H1 (cell line): ENCODE measurements at regions not wholly inside any gene's neighbourhood (a gene's known extent, or its start where the extent isn't known, plus 50 kb on each side); places are given as distances from the start of the nearest gene placed in this dataset.
A peak's percentile ranks its signal among the peaks of the same experiment; 100 is the strongest.

Experiments
- CTCF ChIA-PET: fragments of 300-600 bp; sonication (Branson Sonifier 250); formaldehyde crosslinking; loops from one replicate; lab custom pipeline; 2021; ENCODE audit not compliant: partially characterized antibody; lab: Charles Lee
- POLR2A ChIA-PET: fragments of 300-600 bp; sonication (Branson Sonifier 250); formaldehyde crosslinking; loops from one replicate; lab custom pipeline; 2021; ENCODE audit warnings: inconsistent platforms; ENCODE audit not compliant: partially characterized antibody; lab: Charles Lee
- DNase-seq, 2 experiments: peaks; one replicate each; pipeline versions ENCODE4 v3.0.0 to v3.0.0-alpha.2; 2010 to 2022; ENCODE audit warnings: low spot score in 2 of 2, low read depth in 1 of 2, mixed read lengths in 1 of 2
- FAIRE-seq: peaks from 2 replicates; lab custom pipeline; 2011; peaks lifted over from hg19 to GRCh38; lab: Jason Lieb, UNC
- H2AFZ ChIP-seq: 2 replicates; pipeline ENCODE4 v1.8.1; 2012; ENCODE audit warnings: low read length, inconsistent platforms
- H2AK5ac ChIP-seq: 2 replicates; pipeline ENCODE4 v1.6.1; 2013; ENCODE audit warnings: low read depth, low read length
- H2BK120ac ChIP-seq: replicated peaks from 2 replicates; pipeline ENCODE3; 2013; ENCODE audit warnings: low read depth, low read length, inconsistent platforms
- H2BK12ac ChIP-seq: 2 replicates; pipeline ENCODE4 v1.6.1; 2013; ENCODE audit warnings: low read depth, low read length
- H2BK15ac ChIP-seq: 2 replicates; pipeline ENCODE4 v1.6.1; 2013; ENCODE audit warnings: low read length
- H2BK20ac ChIP-seq: 2 replicates; pipeline ENCODE4 v1.6.1; 2013; ENCODE audit warnings: low read length
- H2BK5ac ChIP-seq: 2 replicates; pipeline ENCODE4 v1.6.1; 2013; ENCODE audit warnings: low read depth, low read length
- H3K14ac ChIP-seq: 2 replicates; pipeline ENCODE4 v1.6.1; 2013; ENCODE audit warnings: inconsistent platforms; ENCODE audit not compliant: insufficient read length
- H3K18ac ChIP-seq: 2 replicates; pipeline ENCODE4 v1.6.1; 2013; ENCODE audit warnings: low read length; ENCODE audit errors: extremely low read depth
- H3K23ac ChIP-seq: 2 replicates; pipeline ENCODE4 v1.6.1; 2013; ENCODE audit warnings: inconsistent platforms; ENCODE audit not compliant: insufficient read length
- H3K23me2 ChIP-seq: 2 replicates; pipeline ENCODE4 v1.6.1; 2013; ENCODE audit warnings: low read depth, low read length
- H3K27ac ChIP-seq: 2 replicates; pipeline ENCODE4 v1.6.1; 2011; ENCODE audit warnings: low read depth, low read length, inconsistent platforms
- H3K27me3 ChIP-seq, 4 experiments: replicated peaks in 1 of 4; 1 replicate in 1 of 4; 2 replicates in 3 of 4; pipeline versions ENCODE4 v1.6.1 to v1.8.1; 2011 to 2013; ENCODE audit warnings: low read length in 3 of 4, mild to moderate bottlenecking in 3 of 4, inconsistent platforms in 2 of 4, mixed read lengths in 2 of 4, moderate library complexity in 1 of 4; ENCODE audit not compliant: control insufficient read depth in 3 of 4, insufficient read depth in 3 of 4; ENCODE audit errors: extremely low read depth in 1 of 4
- H3K36me3 ChIP-seq, 4 experiments: 2 replicates each; pipeline versions ENCODE4 v1.6.1 to v1.8.1; 2011 to 2013; ENCODE audit warnings: mild to moderate bottlenecking in 4 of 4, low read length in 3 of 4, moderate library complexity in 2 of 4, control low read depth in 1 of 4, inconsistent platforms in 1 of 4; ENCODE audit not compliant: insufficient read depth in 4 of 4, control insufficient read depth in 2 of 4
- H3K4ac ChIP-seq: replicated peaks from 2 replicates; pipeline ENCODE3; 2013; ENCODE audit warnings: low read length, low read depth, mixed read lengths, inconsistent platforms; ENCODE audit not compliant: insufficient read length
- H3K4me1 ChIP-seq, 4 experiments: replicated peaks in 1 of 4; 1 replicate in 1 of 4; 2 replicates in 3 of 4; pipeline versions ENCODE4 v1.6.1 to v1.8.1; 2011 to 2013; ENCODE audit warnings: low read length in 3 of 4, inconsistent platforms in 2 of 4, mixed read lengths in 1 of 4; ENCODE audit not compliant: insufficient read depth in 4 of 4, control insufficient read depth in 3 of 4
- H3K4me2 ChIP-seq, 2 experiments: 2 replicates each; pipeline versions ENCODE4 v1.6.1 to v1.8.1; 2011 to 2013; ENCODE audit warnings: low read depth in 2 of 2, low read length in 2 of 2, control low read depth in 1 of 2, inconsistent platforms in 1 of 2, mild to moderate bottlenecking in 1 of 2; ENCODE audit not compliant: insufficient read depth in 1 of 2
- H3K4me3 ChIP-seq, 4 experiments: fragments of 200-600, 300-600 bp in 1 of 4; sonication (generic), shearing (Covaris generic), sonication (Bioruptor Twin) in 1 of 4; 2 replicates each; pipeline versions ENCODE4 v1.5.1 to v1.8.1; 2011 to 2016; ENCODE audit warnings: low read length in 4 of 4, low read depth in 3 of 4, control low read depth in 2 of 4, inconsistent platforms in 2 of 4, mild to moderate bottlenecking in 2 of 4, mixed read lengths in 1 of 4, moderate library complexity in 1 of 4; ENCODE audit not compliant: insufficient read depth in 2 of 4; ENCODE audit errors: extremely low read depth in 1 of 4
- H3K56ac ChIP-seq: replicated peaks from 2 replicates; pipeline ENCODE3; 2013; ENCODE audit warnings: low read depth, mild to moderate bottlenecking, mixed read lengths, low read length, inconsistent platforms; ENCODE audit not compliant: insufficient read length
- H3K79me1 ChIP-seq: 2 replicates; pipeline ENCODE4 v1.6.1; 2013; ENCODE audit warnings: low read depth, low read length, control low read depth
- H3K79me2 ChIP-seq, 2 experiments: 2 replicates each; pipeline versions ENCODE4 v1.6.1 to v1.8.1; 2012 to 2013; ENCODE audit warnings: low read length in 2 of 2, mild to moderate bottlenecking in 2 of 2, inconsistent platforms in 1 of 2; ENCODE audit not compliant: insufficient read depth in 2 of 2, control insufficient read depth in 1 of 2
- H3K9ac ChIP-seq, 4 experiments: replicated peaks in 1 of 4; 1 replicate in 1 of 4; 2 replicates in 3 of 4; pipeline versions ENCODE4 v1.6.1 to v1.8.1; 2011 to 2013; ENCODE audit warnings: low read depth in 3 of 4, low read length in 3 of 4, control low read depth in 2 of 4, mild to moderate bottlenecking in 2 of 4, moderate library complexity in 2 of 4, inconsistent platforms in 1 of 4; ENCODE audit errors: extremely low read depth in 1 of 4
- H3K9me3 ChIP-seq, 2 experiments: 2 replicates each; pipeline versions ENCODE4 v1.6.1 to v1.8.1; 2012 to 2013; ENCODE audit warnings: mild to moderate bottlenecking in 2 of 2, moderate library complexity in 2 of 2, control low read depth in 1 of 2, inconsistent platforms in 1 of 2, low read depth in 1 of 2, low read length in 1 of 2, mixed read lengths in 1 of 2; ENCODE audit not compliant: insufficient read depth in 2 of 2
- H4K20me1 ChIP-seq, 2 experiments: replicated peaks in 1 of 2; 2 replicates each; pipeline versions ENCODE3 to v1.8.1; 2011 to 2013; ENCODE audit warnings: inconsistent platforms in 2 of 2, low read length in 2 of 2, mild to moderate bottlenecking in 1 of 2; ENCODE audit not compliant: insufficient read depth in 2 of 2, control insufficient read depth in 1 of 2
- H4K5ac ChIP-seq: 2 replicates; pipeline ENCODE4 v1.6.1; 2013; ENCODE audit warnings: low read length, low read depth, mixed read lengths, inconsistent platforms; ENCODE audit not compliant: insufficient read length
- H4K8ac ChIP-seq: 2 replicates; pipeline ENCODE4 v1.8.0; 2013; ENCODE audit warnings: mild to moderate bottlenecking, moderate library complexity, low read length, inconsistent platforms; ENCODE audit not compliant: insufficient read depth; ENCODE audit errors: extremely low read depth
- H4K91ac ChIP-seq: replicated peaks from 2 replicates; pipeline ENCODE3; 2013; ENCODE audit warnings: low read length, mixed read lengths, inconsistent platforms; ENCODE audit not compliant: insufficient read length
- CHD2 ChIP-seq: IDR thresholded peaks from 2 replicates; pipeline ENCODE4 v1.6.1; 2012; ENCODE audit warnings: low read length, improper control_type of control experiment
- GTF2F1 ChIP-seq: IDR thresholded peaks from 2 replicates; pipeline ENCODE4 v1.6.1; 2012; ENCODE audit warnings: low read depth, low read length, improper control_type of control experiment, borderline replicate concordance
- MAX ChIP-seq: IDR thresholded peaks from 2 replicates; pipeline ENCODE4 v1.6.1; 2012; ENCODE audit warnings: inconsistent platforms
- TAF1 ChIP-seq: IDR thresholded peaks from 2 replicates; pipeline ENCODE4 v1.6.1; 2011; ENCODE audit warnings: mild to moderate bottlenecking, low read depth, low read length
- TCF12 ChIP-seq: IDR thresholded peaks from 2 replicates; pipeline ENCODE4 v1.6.1; 2011; ENCODE audit warnings: low read depth, mild to moderate bottlenecking, low read length
- WGBS, 2 experiments: shearing (Covaris generic) in 1 of 2; methylation state at CpG; one replicate each; pipeline versions ENCODE4 v1.1.6 to v1.1.7; 2013 to 2015; ENCODE audit warnings: low lambda C conversion rate in 2 of 2, mixed read lengths in 2 of 2, inconsistent platforms in 1 of 2, low coverage in 1 of 2, missing lambda C conversion rate in 1 of 2; ENCODE audit not compliant: insufficient replicate concordance in 2 of 2, insufficient coverage in 1 of 2, insufficient read length in 1 of 2; ENCODE audit errors: extremely low coverage in 1 of 2, missing lambda C conversion rate in 1 of 2; 5-methylcytosine and 5-hydroxymethylcytosine counted together

GRCh38 chr10:113309791-113310190 is 243.1 kb upstream of the HABP2 start:
- peaks cover 0 to 6% (median 3%) of the 10 kb centered on the region in 4 experiments; a peak in 2 of 7 replicates for H3K4me1 ChIP-seq
- H3K4me2 ChIP-seq = peak overlapping the region in 1 of 2 experiments; percentile 15; a peak in 1 of 4 replicates
- no peak for FAIRE-seq

More at GRCh38 chr10:113309791-113310190, 243.1 kb upstream of the HABP2 start:
- Histone ChIP-seq H3K79me2 (no peaks in the 10 kb centered on the region), H3K36me3 (no peaks in the 10 kb centered on the region), H2BK12ac (no peak overlapping the region), H2BK120ac (no peak overlapping the region), H2AFZ (peak overlapping the region; percentile 34; the same call in 1 of the 2 replicates), H3K56ac (no peak overlapping the region), H3K27me3 (no peaks in the 10 kb centered on the region), H3K9ac (no peak overlapping the region; a peak in 1 of 7 replicates), H3K9me3 (no peaks in the 10 kb centered on the region), H3K23me2 (no peaks in the 10 kb centered on the region; the same call in 1 of the 2 replicates), H2AK5ac (no peak overlapping the region), H2BK5ac (no peak overlapping the region), H3K79me1 (no peaks in the 10 kb centered on the region), H3K23ac (no peak overlapping the region), H4K8ac (no peak overlapping the region), H4K91ac (no peak overlapping the region), H2BK15ac (no peak overlapping the region), H4K5ac (no peak overlapping the region), H3K14ac (no peak overlapping the region), H3K4me3 (peak overlapping the region in 1 of 4 experiments; percentile 24; a peak in 2 of 8 replicates), H2BK20ac (no peak overlapping the region), H3K18ac (peak overlapping the region; percentile 40; the same call in 1 of the 2 replicates), H3K4ac (no peak overlapping the region), H3K27ac (no peak overlapping the region), H4K20me1 (no peaks in the 10 kb centered on the region)
- DNase-seq = no peak
- CTCF ChIA-PET = interaction anchor here (0.7 to 1.7 kb wide), 4 partner anchors 8 to 76 kb away, joined by 3 to 5 read pairs (median 3); no protein-coding TSS in a partner anchor
- POLR2A ChIA-PET = no interaction called here
- 79% methylated on average over 4 of the region's 4 CpGs; no CpG with 5 or more reads in 1 of the 2 experiments for WGBS, 2 experiments
- TF ChIP-seq GTF2F1 (no peak), MAX (no peak), CHD2 (no peak), TCF12 (no peak), TAF1 (no peak)
